WTC11 (cell line): ENCODE measurements at regions not wholly inside any gene's neighbourhood (a gene's known extent, or its start where the extent isn't known, plus 50 kb on each side); places are given as distances from the start of the nearest gene placed in this dataset.

Experiments
- ATAC-seq: fragments of 200-7000 bp; cut with Tn5 transposase; 2 replicates; pipeline ENCODE4 v1.10.0; 2021; ENCODE audit warnings: mild to moderate bottlenecking, moderate library complexity
- CTCF ChIA-PET: fragments of 300-600 bp; sonication (Branson Sonifier 250); formaldehyde crosslinking; loops from one replicate; lab custom pipeline; 2021; ENCODE audit warnings: antibody characterized with exemption; lab: Charles Lee
- POLR2A ChIA-PET: fragments of 350-600 bp; sonication (Branson Sonifier 250); formaldehyde crosslinking; loops from one replicate; lab custom pipeline; 2021; ENCODE audit warnings: antibody characterized with exemption; lab: Charles Lee
- DNase-seq: peaks from one replicate; pipeline ENCODE4 v3.0.0; 2021; ENCODE audit warnings: low spot score
- H3K27ac Mint-ChIP-seq: 2 replicates; pipeline ENCODE4 v1.8.0; 2021; ENCODE audit warnings: mixed read lengths
- H3K27me3 Mint-ChIP-seq: 2 replicates; pipeline ENCODE4 v1.8.0; 2021; ENCODE audit warnings: low read depth, mild to moderate bottlenecking, moderate library complexity, mixed read lengths
- H3K36me3 Mint-ChIP-seq: 2 replicates; pipeline ENCODE4 v1.8.0; 2021; ENCODE audit warnings: mixed read lengths
- H3K4me1 Mint-ChIP-seq: 2 replicates; pipeline ENCODE4 v1.8.0; 2022; ENCODE audit warnings: mixed read lengths
- H3K4me3 Mint-ChIP-seq: 2 replicates; pipeline ENCODE4 v1.8.0; 2021; ENCODE audit warnings: mild to moderate bottlenecking, moderate library complexity, mixed read lengths
- H3K9me3 Mint-ChIP-seq: 2 replicates; pipeline ENCODE4 v1.8.0; 2021; ENCODE audit warnings: mixed read lengths
- FOXP1 ChIP-seq: sonication (generic); formaldehyde crosslinking; IDR thresholded peaks from 2 replicates; pipeline ENCODE4 v1.8.0; 2022; ENCODE audit warnings: missing genetic modification reagents, mild to moderate bottlenecking, moderate library complexity, borderline replicate concordance
- HMGA2 ChIP-seq: fragments of 250-450 bp; sonication (Bioruptor Pico); IDR thresholded peaks from 2 replicates; pipeline ENCODE4 v1.4.0; 2021; ENCODE audit warnings: mild to moderate bottlenecking, moderate library complexity
- IRF2 ChIP-seq: sonication (generic); formaldehyde crosslinking; IDR thresholded peaks from 2 replicates; pipeline ENCODE4 v1.8.0; 2022; ENCODE audit warnings: low read depth, missing genetic modification reagents, borderline replicate concordance
- NFE2L1 ChIP-seq: sonication (generic); formaldehyde crosslinking; IDR thresholded peaks from 2 replicates; pipeline ENCODE4 v1.8.1; 2023; ENCODE audit warnings: missing genetic modification reagents
- NR3C1 ChIP-seq: sonication (generic); formaldehyde crosslinking; conservative IDR thresholded peaks from 2 replicates; pipeline ENCODE4 v1.8.1; 2023; ENCODE audit warnings: low read depth, mild to moderate bottlenecking, missing genetic modification reagents
- RORB ChIP-seq: fragments of 250-450 bp; sonication (Bioruptor Pico); IDR thresholded peaks from 2 replicates; pipeline ENCODE4 v1.9.0; 2021; ENCODE audit warnings: mild to moderate bottlenecking
- TCF7 ChIP-seq: sonication (generic); formaldehyde crosslinking; IDR thresholded peaks from 2 replicates; pipeline ENCODE4 v1.8.0; 2022; ENCODE audit warnings: mild to moderate bottlenecking, low read depth, missing genetic modification reagents, moderate library complexity
- ZNF138 ChIP-seq: sonication (generic); formaldehyde crosslinking; conservative IDR thresholded peaks from 2 replicates; pipeline ENCODE4 v1.8.1; 2022; ENCODE audit warnings: mild to moderate bottlenecking, moderate library complexity, missing genetic modification reagents
- TF ChIP-seq, protein P1 (sequence below): sonication (generic); formaldehyde crosslinking; IDR thresholded peaks from 2 replicates; pipeline ENCODE4 v1.8.1; 2023; ENCODE audit warnings: mild to moderate bottlenecking, missing genetic modification reagents
- TF ChIP-seq, protein P2 (sequence below): sonication (generic); formaldehyde crosslinking; IDR thresholded peaks from 2 replicates; pipeline ENCODE4 v1.8.0; 2022; ENCODE audit warnings: missing genetic modification reagents
- TF ChIP-seq, protein P3 (sequence below): sonication (generic); formaldehyde crosslinking; conservative IDR thresholded peaks from 2 replicates; pipeline ENCODE4 v1.8.1; 2022; ENCODE audit warnings: mild to moderate bottlenecking, missing genetic modification reagents
- TF ChIP-seq, protein P4 (sequence below): sonication (generic); formaldehyde crosslinking; IDR thresholded peaks from 2 replicates; pipeline ENCODE4 v1.8.1; 2022; ENCODE audit warnings: low read depth, missing genetic modification reagents, borderline replicate concordance
- TF ChIP-seq, protein P5 (sequence below): sonication (generic); formaldehyde crosslinking; IDR thresholded peaks from 2 replicates; pipeline ENCODE4 v1.8.1; 2023; ENCODE audit warnings: mild to moderate bottlenecking, missing genetic modification reagents
- TF ChIP-seq, protein P6 (sequence below): sonication (generic); formaldehyde crosslinking; IDR thresholded peaks from 2 replicates; pipeline ENCODE4 v1.8.0; 2023; ENCODE audit warnings: missing genetic modification reagents, mild to moderate bottlenecking, borderline replicate concordance
- TF ChIP-seq, protein P7 (sequence below): sonication (generic); formaldehyde crosslinking; IDR thresholded peaks from 2 replicates; pipeline ENCODE4 v1.8.0; 2022; ENCODE audit warnings: mild to moderate bottlenecking, missing genetic modification reagents
- TF ChIP-seq, protein P8 (sequence below): fragments of 250-450 bp; sonication (Bioruptor Pico); IDR thresholded peaks from 2 replicates; pipeline ENCODE4 v1.9.0; 2021; ENCODE audit warnings: moderate library complexity, mild to moderate bottlenecking, inconsistent platforms, borderline replicate concordance

DNA sequence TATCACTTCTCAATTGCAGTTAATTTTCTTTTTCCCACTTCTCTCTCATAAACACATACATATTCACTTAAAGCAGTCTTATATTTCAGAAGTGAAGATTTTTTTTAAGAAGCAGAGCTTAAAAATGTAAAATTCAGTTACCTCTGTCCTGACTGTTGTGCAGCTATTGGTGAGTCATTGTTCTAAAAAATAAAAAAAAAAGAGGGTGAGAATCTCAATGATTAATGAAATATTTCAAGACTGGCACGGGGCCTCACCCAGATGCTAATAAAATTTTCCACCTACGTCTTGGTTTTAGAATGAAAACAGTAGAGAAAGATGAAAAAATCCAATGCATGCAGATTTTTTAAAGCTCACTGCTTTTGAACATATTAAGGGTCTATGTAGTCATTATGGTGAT, 67.7 kb downstream of the RDH14 start:
- ChIA-PET POLR2A (no interaction called here), CTCF (no interaction called here)
- H3K27me3 Mint-ChIP-seq = no peaks in the 10 kb centered on the region; the same call in 1 of the 2 replicates
- H3K27ac Mint-ChIP-seq = no peak overlapping the region
- H3K4me1 Mint-ChIP-seq = peaks cover 13% of the 10 kb centered on the region
- no peak for ATAC-seq
- no peak overlapping the region for H3K4me3 Mint-ChIP-seq
- TF ChIP-seq, protein P1, sequence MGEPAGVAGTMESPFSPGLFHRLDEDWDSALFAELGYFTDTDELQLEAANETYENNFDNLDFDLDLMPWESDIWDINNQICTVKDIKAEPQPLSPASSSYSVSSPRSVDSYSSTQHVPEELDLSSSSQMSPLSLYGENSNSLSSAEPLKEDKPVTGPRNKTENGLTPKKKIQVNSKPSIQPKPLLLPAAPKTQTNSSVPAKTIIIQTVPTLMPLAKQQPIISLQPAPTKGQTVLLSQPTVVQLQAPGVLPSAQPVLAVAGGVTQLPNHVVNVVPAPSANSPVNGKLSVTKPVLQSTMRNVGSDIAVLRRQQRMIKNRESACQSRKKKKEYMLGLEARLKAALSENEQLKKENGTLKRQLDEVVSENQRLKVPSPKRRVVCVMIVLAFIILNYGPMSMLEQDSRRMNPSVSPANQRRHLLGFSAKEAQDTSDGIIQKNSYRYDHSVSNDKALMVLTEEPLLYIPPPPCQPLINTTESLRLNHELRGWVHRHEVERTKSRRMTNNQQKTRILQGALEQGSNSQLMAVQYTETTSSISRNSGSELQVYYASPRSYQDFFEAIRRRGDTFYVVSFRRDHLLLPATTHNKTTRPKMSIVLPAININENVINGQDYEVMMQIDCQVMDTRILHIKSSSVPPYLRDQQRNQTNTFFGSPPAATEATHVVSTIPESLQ (CRISPR knock-in tag) = no peak
- TF ChIP-seq TCF7 (CRISPR knock-in tag) (no peak), HMGA2 (CRISPR knock-in tag) (no peak)
- TF ChIP-seq, protein P2, sequence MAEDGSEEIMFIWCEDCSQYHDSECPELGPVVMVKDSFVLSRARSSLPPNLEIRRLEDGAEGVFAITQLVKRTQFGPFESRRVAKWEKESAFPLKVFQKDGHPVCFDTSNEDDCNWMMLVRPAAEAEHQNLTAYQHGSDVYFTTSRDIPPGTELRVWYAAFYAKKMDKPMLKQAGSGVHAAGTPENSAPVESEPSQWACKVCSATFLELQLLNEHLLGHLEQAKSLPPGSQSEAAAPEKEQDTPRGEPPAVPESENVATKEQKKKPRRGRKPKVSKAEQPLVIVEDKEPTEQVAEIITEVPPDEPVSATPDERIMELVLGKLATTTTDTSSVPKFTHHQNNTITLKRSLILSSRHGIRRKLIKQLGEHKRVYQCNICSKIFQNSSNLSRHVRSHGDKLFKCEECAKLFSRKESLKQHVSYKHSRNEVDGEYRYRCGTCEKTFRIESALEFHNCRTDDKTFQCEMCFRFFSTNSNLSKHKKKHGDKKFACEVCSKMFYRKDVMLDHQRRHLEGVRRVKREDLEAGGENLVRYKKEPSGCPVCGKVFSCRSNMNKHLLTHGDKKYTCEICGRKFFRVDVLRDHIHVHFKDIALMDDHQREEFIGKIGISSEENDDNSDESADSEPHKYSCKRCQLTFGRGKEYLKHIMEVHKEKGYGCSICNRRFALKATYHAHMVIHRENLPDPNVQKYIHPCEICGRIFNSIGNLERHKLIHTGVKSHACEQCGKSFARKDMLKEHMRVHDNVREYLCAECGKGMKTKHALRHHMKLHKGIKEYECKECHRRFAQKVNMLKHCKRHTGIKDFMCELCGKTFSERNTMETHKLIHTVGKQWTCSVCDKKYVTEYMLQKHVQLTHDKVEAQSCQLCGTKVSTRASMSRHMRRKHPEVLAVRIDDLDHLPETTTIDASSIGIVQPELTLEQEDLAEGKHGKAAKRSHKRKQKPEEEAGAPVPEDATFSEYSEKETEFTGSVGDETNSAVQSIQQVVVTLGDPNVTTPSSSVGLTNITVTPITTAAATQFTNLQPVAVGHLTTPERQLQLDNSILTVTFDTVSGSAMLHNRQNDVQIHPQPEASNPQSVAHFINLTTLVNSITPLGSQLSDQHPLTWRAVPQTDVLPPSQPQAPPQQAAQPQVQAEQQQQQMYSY = no peak
- TF ChIP-seq, protein P3, sequence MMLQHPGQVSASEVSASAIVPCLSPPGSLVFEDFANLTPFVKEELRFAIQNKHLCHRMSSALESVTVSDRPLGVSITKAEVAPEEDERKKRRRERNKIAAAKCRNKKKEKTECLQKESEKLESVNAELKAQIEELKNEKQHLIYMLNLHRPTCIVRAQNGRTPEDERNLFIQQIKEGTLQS (CRISPR knock-in tag) = no peak
- TF ChIP-seq, protein P4, sequence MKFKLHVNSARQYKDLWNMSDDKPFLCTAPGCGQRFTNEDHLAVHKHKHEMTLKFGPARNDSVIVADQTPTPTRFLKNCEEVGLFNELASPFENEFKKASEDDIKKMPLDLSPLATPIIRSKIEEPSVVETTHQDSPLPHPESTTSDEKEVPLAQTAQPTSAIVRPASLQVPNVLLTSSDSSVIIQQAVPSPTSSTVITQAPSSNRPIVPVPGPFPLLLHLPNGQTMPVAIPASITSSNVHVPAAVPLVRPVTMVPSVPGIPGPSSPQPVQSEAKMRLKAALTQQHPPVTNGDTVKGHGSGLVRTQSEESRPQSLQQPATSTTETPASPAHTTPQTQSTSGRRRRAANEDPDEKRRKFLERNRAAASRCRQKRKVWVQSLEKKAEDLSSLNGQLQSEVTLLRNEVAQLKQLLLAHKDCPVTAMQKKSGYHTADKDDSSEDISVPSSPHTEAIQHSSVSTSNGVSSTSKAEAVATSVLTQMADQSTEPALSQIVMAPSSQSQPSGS = no peak
- TF ChIP-seq, protein P5, sequence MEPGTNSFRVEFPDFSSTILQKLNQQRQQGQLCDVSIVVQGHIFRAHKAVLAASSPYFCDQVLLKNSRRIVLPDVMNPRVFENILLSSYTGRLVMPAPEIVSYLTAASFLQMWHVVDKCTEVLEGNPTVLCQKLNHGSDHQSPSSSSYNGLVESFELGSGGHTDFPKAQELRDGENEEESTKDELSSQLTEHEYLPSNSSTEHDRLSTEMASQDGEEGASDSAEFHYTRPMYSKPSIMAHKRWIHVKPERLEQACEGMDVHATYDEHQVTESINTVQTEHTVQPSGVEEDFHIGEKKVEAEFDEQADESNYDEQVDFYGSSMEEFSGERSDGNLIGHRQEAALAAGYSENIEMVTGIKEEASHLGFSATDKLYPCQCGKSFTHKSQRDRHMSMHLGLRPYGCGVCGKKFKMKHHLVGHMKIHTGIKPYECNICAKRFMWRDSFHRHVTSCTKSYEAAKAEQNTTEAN (CRISPR knock-in tag) = no peak
- DNase-seq = no peak
- peaks cover 4% of the 10 kb centered on the region for H3K9me3 Mint-ChIP-seq
- H3K36me3 Mint-ChIP-seq = no peaks in the 10 kb centered on the region

DNA sequence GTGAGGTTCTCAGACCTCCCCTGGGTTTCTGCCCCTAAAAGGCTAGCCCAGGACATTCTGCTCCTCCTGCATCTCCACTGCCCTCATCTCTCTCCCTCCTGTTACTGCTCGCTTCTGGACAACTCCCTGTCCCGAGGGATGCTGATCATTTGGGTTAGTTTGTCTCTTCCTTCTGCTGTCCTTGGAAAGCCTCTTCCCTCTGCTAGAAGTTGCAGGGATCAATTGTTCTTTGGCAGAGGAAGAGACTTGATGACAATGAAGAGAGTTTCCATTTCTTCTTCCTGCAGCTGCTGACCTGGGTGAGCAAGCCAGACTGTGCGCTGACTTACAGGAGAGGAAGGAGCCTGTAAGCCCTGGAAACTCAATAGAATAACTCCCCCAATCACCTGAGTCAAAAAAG, 68.9 kb downstream of the RDH14 start:
- Mint-ChIP-seq H3K27me3 (no peaks in the 10 kb centered on the region; the same call in 1 of the 2 replicates), H3K36me3 (no peaks in the 10 kb centered on the region), H3K4me1 (peaks cover 10% of the 10 kb centered on the region), H3K4me3 (no peak overlapping the region), H3K27ac (no peak overlapping the region), H3K9me3 (peaks cover 4% of the 10 kb centered on the region)
- ChIA-PET CTCF (no interaction called here), POLR2A (no interaction called here)
- DNase-seq = no peak
- ATAC-seq = no peak
- TF ChIP-seq NR3C1 (CRISPR knock-in tag) (no peak), NFE2L1 (CRISPR knock-in tag) (no peak), IRF2 (no peak), ZNF138 (no peak), FOXP1 (CRISPR knock-in tag) (no peak), RORB (CRISPR knock-in tag) (no peak)
- TF ChIP-seq, protein P4 = no peak
- TF ChIP-seq, protein P6, sequence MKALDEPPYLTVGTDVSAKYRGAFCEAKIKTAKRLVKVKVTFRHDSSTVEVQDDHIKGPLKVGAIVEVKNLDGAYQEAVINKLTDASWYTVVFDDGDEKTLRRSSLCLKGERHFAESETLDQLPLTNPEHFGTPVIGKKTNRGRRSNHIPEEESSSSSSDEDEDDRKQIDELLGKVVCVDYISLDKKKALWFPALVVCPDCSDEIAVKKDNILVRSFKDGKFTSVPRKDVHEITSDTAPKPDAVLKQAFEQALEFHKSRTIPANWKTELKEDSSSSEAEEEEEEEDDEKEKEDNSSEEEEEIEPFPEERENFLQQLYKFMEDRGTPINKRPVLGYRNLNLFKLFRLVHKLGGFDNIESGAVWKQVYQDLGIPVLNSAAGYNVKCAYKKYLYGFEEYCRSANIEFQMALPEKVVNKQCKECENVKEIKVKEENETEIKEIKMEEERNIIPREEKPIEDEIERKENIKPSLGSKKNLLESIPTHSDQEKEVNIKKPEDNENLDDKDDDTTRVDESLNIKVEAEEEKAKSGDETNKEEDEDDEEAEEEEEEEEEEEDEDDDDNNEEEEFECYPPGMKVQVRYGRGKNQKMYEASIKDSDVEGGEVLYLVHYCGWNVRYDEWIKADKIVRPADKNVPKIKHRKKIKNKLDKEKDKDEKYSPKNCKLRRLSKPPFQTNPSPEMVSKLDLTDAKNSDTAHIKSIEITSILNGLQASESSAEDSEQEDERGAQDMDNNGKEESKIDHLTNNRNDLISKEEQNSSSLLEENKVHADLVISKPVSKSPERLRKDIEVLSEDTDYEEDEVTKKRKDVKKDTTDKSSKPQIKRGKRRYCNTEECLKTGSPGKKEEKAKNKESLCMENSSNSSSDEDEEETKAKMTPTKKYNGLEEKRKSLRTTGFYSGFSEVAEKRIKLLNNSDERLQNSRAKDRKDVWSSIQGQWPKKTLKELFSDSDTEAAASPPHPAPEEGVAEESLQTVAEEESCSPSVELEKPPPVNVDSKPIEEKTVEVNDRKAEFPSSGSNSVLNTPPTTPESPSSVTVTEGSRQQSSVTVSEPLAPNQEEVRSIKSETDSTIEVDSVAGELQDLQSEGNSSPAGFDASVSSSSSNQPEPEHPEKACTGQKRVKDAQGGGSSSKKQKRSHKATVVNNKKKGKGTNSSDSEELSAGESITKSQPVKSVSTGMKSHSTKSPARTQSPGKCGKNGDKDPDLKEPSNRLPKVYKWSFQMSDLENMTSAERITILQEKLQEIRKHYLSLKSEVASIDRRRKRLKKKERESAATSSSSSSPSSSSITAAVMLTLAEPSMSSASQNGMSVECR (CRISPR knock-in tag) = no peak
- TF ChIP-seq, protein P7, sequence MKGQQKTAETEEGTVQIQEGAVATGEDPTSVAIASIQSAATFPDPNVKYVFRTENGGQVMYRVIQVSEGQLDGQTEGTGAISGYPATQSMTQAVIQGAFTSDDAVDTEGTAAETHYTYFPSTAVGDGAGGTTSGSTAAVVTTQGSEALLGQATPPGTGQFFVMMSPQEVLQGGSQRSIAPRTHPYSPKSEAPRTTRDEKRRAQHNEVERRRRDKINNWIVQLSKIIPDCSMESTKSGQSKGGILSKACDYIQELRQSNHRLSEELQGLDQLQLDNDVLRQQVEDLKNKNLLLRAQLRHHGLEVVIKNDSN = no peak
- TF ChIP-seq, protein P5 (CRISPR knock-in tag) = no peak
- TF ChIP-seq, protein P8, sequence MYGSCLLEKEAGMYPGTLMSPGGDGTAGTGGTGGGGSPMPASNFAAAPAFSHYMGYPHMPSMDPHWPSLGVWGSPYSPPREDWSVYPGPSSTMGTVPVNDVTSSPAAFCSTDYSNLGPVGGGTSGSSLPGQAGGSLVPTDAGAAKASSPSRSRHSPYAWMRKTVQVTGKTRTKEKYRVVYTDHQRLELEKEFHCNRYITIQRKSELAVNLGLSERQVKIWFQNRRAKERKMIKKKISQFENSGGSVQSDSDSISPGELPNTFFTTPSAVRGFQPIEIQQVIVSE (CRISPR knock-in tag) = no peak
